ENCODE measurements at regions not wholly inside any gene's neighbourhood (a gene's known extent, or its start where the extent isn't known, plus 50 kb on each side); places are given as distances from the start of the nearest gene placed in this dataset.
"Not testable (repeated sequence)": the region's sequence is repeated elsewhere in the genome, so short reads cannot be mapped to it uniquely, and the experiment has no call there.

- Histone ChIP-seq H3K27me3 (no peaks in the 10 kb centered on the region), H3K4me1 (peaks cover 0 to 30% (median 1%) of the 10 kb centered on the region in 4 donors), H3K36me3 (no peaks in the 10 kb centered on the region), H3K9me3 (no peaks in the 10 kb centered on the region), H3K4me3 (no peak overlapping the region), H3K27ac (no peak overlapping the region)
- WGBS, 2 donors: 77 to 90% methylated on average over 2 to 6 of the region's 9 CpGs
- no peak for DNase-seq (ENCODE audit: low spot score in 2 of 2)
- TF ChIP-seq POLR2A (IDR thresholded peaks at IDR 0.05) (no peak), CTCF (IDR thresholded peaks at IDR 0.05) (no peak), EP300 (IDR thresholded peaks at IDR 0.05) (no peak)
These were observed 197.6 kb downstream of the LAT start for GRCh38 chr16:29182501-29182900.

- H3K9me3 ChIP-seq; H3K4me3 ChIP-seq; DNase-seq (ENCODE audit: low spot score in 2 of 2); H3K36me3 ChIP-seq; H3K27me3 ChIP-seq; H3K27ac ChIP-seq: not testable (repeated sequence)
- peaks cover 0 to 34% (median 1%) of the 10 kb centered on the region in 4 donors for H3K4me1 ChIP-seq
- WGBS, 2 donors: 87 to 89% methylated on average over 16 to 17 of the region's 17 CpGs
These were observed 197.1 kb downstream of the LAT start for GRCh38 chr16:29181921-29182411.

- not testable (repeated sequence) for H3K4me3 ChIP-seq; H3K9me3 ChIP-seq; DNase-seq (ENCODE audit: low spot score in 2 of 2); H3K27ac ChIP-seq; H3K27me3 ChIP-seq; H3K36me3 ChIP-seq
- H3K4me1 ChIP-seq: peaks cover 0 to 33% (median 1%) of the 10 kb centered on the region in 4 donors
- 75 to 88% methylated on average over 5 to 13 of the region's 13 CpGs for WGBS, 2 donors
These were observed 196.5 kb downstream of the LAT start for GRCh38 chr16:29181254-29181780.

GRCh38 chr16:29180206-29180600, 195.4 kb downstream of the LAT start:
- not testable (repeated sequence) for H3K36me3 ChIP-seq; H3K9me3 ChIP-seq; DNase-seq (ENCODE audit: low spot score in 2 of 2); H3K27ac ChIP-seq; H3K27me3 ChIP-seq; H3K4me3 ChIP-seq
- 85 to 87% methylated on average over 10 to 12 of the region's 15 CpGs for WGBS, 2 donors
- H3K4me1 ChIP-seq: peaks cover 0 to 28% (median 1%) of the 10 kb centered on the region in 4 donors

- WGBS, 2 donors: 61 to 69% methylated on average over 12 to 20 of the region's 25 CpGs
- DNase-seq (ENCODE audit: low spot score in 2 of 2); H3K27me3 ChIP-seq; H3K36me3 ChIP-seq; H3K4me3 ChIP-seq; H3K9me3 ChIP-seq: not testable (repeated sequence)
- Histone ChIP-seq H3K4me1 (peaks cover 0 to 28% (median 1%) of the 10 kb centered on the region in 4 donors), H3K27ac (peak overlapping the region in 3 of 4 donors; percentile 12 to 57 (median 22))
These were observed 194.8 kb downstream of the LAT start for GRCh38 chr16:29179401-29180205.

- H3K36me3 ChIP-seq; H3K4me3 ChIP-seq; H3K9me3 ChIP-seq; DNase-seq (ENCODE audit: low spot score in 2 of 2); H3K27me3 ChIP-seq: not testable (repeated sequence)
- TF ChIP-seq EP300 (IDR thresholded peaks at IDR 0.05): peak in 1 of 2 donors; percentile 15
- H3K27ac ChIP-seq: peak overlapping the region in 2 of 4 donors; percentile 7 to 43
- WGBS, 2 donors: 34 to 47% methylated on average over 11 to 23 of the region's 24 CpGs
- H3K4me1 ChIP-seq: peaks cover 0 to 16% (median 1%) of the 10 kb centered on the region in 4 donors
These were observed 193.3 kb downstream of the LAT start for GRCh38 chr16:29177888-29178726.

- not testable (repeated sequence) for H3K27me3 ChIP-seq; H3K36me3 ChIP-seq; DNase-seq (ENCODE audit: low spot score in 2 of 2); H3K4me3 ChIP-seq; H3K9me3 ChIP-seq
- Histone ChIP-seq H3K27ac (peak overlapping the region in 2 of 4 donors; percentile 7 to 43), H3K4me1 (peaks cover 0 to 12% (median 1%) of the 10 kb centered on the region in 4 donors)
- WGBS, 2 donors: 61 to 70% methylated on average over 9 to 28 of the region's 30 CpGs
These were observed 192.5 kb downstream of the LAT start for GRCh38 chr16:29177203-29177887.

- H3K27ac ChIP-seq; H3K27me3 ChIP-seq; H3K36me3 ChIP-seq; H3K4me3 ChIP-seq; DNase-seq (ENCODE audit: low spot score in 2 of 2); H3K9me3 ChIP-seq: not testable (repeated sequence)
- 94 to 100% methylated on average over 3 to 7 of the region's 7 CpGs for WGBS, 2 donors
- peaks cover 0 to 12% (median 1%) of the 10 kb centered on the region in 4 donors for H3K4me1 ChIP-seq
These were observed 192.0 kb downstream of the LAT start for GRCh38 chr16:29176822-29177202.

- not testable (repeated sequence) for H3K4me3 ChIP-seq; H3K27ac ChIP-seq; H3K9me3 ChIP-seq; H3K27me3 ChIP-seq; DNase-seq (ENCODE audit: low spot score in 2 of 2)
- 78 to 83% methylated on average over 7 of the region's 7 CpGs for WGBS, 2 donors
- peaks cover 0 to 13% (median 0%) of the 10 kb centered on the region in 3 donors for H3K36me3 ChIP-seq
- peaks cover 0 to 12% (median 1%) of the 10 kb centered on the region in 4 donors for H3K4me1 ChIP-seq
These were observed 191.3 kb downstream of the LAT start for GRCh38 chr16:29176154-29176470.

- peaks cover 0 to 14% (median 0%) of the 10 kb centered on the region in 3 donors for H3K36me3 ChIP-seq
- not testable (repeated sequence) for H3K27me3 ChIP-seq; H3K27ac ChIP-seq; DNase-seq (ENCODE audit: low spot score in 2 of 2); H3K4me3 ChIP-seq; H3K9me3 ChIP-seq
- peaks cover 0 to 12% (median 1%) of the 10 kb centered on the region in 4 donors for H3K4me1 ChIP-seq
- 80 to 91% methylated on average over 14 to 15 of the region's 19 CpGs for WGBS, 2 donors
These were observed 190.7 kb downstream of the LAT start for GRCh38 chr16:29175411-29176153.

All from tibial nerve (tissue), 4 donors.